Right lung (tissue), 2 donors: ENCODE measurements at regions not wholly inside any gene's neighbourhood (a gene's known extent, or its start where the extent isn't known, plus 50 kb on each side); places are given as distances from the start of the nearest gene placed in this dataset.
"Not testable (repeated sequence)": the region's sequence is repeated elsewhere in the genome, so short reads cannot be mapped to it uniquely, and the experiment has no call there.

ENCODE experiments used
- DNase-seq, 2 donors: peaks; one replicate each; pipeline ENCODE4 v3.0.0-alpha.2; 2013

GRCh38 chr9:109597496-109597895 is 99.4 kb upstream of the PTPN3 start:
- DNase-seq: no peak

DNA sequence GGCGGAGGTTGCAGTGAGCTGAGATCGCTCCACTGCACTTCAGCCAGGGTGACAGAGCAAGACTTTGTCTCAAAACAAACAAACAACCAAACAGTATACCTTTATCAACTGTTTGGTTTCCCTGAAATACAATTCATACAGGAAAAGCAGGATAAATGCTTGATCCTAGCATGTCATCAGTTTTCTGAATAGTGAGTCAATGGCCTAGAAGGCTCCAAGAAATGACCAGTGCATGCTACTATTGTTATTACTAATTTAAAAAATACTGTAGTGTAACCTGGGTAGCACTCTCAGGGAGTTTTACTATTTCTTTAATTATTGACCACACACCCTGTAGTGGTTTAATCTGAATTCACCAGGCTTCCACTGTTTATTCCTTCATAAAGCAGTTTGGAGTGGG is 101.0 kb upstream of the PTPN3 start:
- no peak for DNase-seq

GRCh38 chr9:109599711-109600110 is 101.6 kb upstream of the PTPN3 start:
- DNase-seq: no peak

DNA sequence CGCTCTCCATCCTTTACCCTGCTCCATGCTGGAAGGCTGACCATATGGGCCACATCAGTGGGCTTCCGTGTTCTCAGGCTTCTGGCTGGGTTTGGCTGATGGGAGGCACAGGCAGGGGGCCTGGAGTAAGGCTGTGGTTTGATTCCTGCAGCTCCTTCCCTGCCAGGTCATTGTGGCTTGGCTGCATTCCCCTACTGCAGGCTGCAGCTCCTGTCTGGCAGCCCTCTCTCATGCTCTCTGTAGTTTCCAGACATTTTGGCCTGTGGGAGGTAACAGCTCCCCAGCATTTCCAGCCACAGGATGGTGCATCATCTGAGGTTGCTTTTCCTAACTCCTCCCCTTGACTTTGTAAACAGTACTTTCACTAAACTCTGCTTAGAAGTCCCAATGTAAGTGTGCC is 102.0 kb upstream of the PTPN3 start:
- DNase-seq: no peak

GRCh38 chr9:109601181-109601580 is 103.1 kb upstream of the PTPN3 start:
- DNase-seq: no peak

DNA sequence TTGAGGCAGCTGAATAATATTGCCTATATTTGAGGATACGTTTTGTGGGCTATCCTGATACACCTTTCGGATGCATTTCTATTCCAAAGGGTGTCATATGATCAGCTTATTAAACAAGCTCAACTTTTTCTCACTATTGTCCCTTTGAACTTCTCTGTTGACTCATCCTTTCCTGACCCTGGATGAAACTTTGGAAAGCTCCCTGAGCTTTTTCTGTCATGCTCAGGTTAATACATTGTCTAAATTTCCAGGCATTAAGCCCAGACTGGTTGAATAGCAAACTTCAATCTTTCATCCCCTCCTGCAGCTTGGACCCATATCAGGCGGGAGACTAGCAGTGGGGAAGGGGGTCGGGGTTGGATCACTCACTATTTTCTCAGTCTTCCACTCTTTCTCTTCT is 104.9 kb upstream of the PTPN3 start:
- no peak for DNase-seq

- no peak for DNase-seq
Observed at GRCh38 chr9:109604131-109604530, 106.0 kb upstream of the PTPN3 start.

- peak in 1 of 2 donors; percentile 16 for DNase-seq
Observed at GRCh38 chr9:109604781-109605180, 106.7 kb upstream of the PTPN3 start.

GRCh38 chr9:109609060-109609459 is 111.0 kb upstream of the PTPN3 start:
- DNase-seq: no peak

- no peak for DNase-seq
Observed at GRCh38 chr9:109616571-109617120, 118.5 kb upstream of the PTPN3 start.

DNA sequence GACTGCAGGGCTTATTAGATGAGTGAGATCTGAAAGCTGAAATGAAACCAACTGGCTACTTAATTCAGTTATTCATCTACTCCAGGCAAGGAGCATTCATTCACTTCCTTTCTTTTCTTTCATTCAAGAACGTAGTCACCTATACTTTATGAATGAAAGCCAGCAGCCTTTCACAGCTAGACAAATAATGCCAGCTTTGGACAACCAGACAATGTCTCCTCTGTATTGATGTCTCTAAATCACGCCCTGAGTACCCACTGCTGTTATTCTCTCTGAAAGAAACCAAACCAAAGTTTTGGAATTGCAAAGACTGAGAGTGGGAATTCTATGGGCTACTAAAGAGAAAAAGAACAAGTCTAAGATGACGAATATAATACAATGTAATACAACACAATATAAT is 121.2 kb upstream of the PTPN3 start:
- no peak for DNase-seq

DNA sequence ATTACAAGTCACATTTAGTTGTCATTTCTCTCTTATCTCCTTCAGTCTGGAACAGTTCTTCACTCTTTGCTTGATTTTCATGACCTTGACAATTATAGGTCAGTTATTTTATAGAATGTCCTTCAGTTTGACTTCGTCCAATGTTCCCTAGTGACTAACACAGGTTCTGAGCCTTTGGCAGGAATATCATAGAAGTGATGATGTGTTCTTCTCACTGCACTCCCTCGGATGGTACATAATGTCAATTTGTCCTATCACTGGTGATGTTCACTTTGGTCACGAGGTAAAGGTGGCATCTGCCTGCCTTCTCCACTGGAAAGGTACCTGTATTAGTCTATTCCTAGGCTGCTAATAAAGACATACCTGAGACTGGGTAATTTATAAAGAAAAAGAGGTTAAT is 126.0 kb upstream of the PTPN3 start:
- no peak for DNase-seq

DNA sequence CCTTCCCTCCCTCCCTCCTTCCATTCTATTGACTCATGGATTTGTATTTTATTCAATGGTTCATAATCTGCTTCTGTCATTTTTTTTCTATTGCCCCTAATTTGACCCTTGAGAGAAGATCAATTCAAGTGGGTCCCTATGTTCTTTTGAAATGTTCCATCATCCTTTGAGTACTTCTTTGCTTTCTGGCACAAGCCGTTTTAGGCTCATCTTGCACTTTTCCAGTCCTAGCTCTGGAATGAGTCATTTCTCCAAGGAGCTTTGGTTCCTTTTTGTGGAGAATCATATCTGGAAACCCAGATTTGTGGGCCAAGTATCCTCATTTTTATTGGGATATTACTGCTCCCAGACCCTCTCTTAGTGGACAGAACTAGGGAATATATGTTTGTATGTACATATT is 126.8 kb upstream of the PTPN3 start:
- no peak for DNase-seq

- no peak for DNase-seq
Observed at GRCh38 chr9:109627042-109627441, 128.9 kb upstream of the PTPN3 start.

- no peak for DNase-seq
Observed at GRCh38 chr9:109629615-109630014, 131.5 kb upstream of the PTPN3 start.

DNA sequence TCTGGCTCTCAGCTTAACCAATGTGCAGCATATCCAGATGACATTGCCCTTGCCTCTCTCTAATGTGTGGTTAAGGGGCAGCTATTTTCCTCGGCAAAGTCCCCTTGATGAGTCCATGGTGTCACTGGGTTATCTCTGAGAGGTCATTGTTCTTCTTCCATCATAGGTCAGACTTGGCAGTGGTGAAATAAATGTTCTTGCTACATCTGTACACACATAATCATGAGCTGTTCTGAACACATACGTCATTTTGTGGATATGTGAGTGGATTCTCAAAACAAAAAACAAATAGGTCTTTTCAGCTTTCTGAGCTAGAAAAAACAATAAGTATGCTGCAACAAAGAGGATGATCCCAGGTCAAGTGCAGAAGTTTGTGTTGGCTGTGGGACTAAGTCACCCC is 134.7 kb upstream of the PTPN3 start:
- no peak for DNase-seq

DNA sequence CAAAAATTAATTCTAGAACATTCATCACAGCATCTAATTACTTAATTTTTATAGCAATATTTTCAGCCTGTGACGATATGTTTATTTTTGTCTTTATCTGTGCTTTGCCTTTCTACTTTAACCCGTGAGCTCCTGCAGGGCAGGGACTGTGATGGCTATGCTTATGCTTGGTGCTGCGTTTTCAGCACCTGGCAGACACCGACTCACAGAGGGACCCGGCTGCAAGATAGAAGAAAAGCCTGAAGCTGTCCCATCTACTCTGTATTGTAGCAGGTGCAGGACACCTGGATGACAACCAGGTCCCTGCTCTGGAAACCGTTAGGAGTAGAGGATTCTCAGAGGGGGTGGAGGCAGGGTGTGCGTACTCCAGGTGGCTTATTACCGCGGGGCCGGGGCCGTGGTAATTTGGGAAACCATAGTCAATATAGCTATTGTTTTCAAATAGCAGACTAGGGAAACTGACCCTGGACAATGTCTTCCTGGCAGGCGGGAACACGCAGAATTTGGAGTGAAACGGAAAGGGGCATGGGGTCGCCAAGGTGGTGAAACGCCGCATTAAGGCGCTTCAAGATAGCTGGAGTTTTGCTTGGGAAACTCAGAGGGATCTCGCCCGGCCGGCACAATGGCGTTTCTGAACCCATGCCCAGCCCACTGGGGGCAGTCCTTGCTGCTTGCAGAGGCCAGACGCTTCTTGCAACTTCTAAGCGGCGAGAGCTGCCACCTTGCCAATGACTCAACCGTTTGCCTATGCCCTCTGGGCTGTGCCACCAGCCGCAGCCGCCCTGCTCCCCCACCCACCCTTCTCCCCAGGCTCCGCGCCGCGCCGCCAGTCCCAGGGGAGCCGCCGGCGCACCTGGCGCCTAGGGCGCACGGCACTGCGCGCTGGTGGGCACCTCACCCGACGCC is 140.1 kb upstream of the PALM2AKAP2 start:
- peak in 1 of 2 donors; percentile 19 for DNase-seq

GRCh38 chr9:109640580-109641371 is 139.2 kb upstream of the PALM2AKAP2 start:
- peak; percentile 64 to 68 for DNase-seq

DNA sequence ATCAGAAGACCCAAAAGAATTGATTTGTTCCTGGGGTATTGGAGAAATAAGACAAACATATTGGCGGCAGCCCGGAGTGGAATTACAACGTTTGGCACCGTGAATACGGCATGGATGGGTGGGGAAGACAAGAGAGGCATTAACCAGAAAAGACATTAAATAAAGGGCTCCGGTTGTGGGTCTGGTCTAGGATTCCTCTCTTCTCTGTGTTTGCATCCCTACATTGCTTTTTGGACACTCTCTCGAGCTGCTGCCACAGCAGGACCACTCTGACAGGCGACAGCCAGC is 138.7 kb upstream of the PALM2AKAP2 start:
- no peak for DNase-seq

- no peak for DNase-seq
Observed at GRCh38 chr9:109652112-109652511, 127.9 kb upstream of the PALM2AKAP2 start.

GRCh38 chr9:109652971-109653370 is 127.0 kb upstream of the PALM2AKAP2 start:
- DNase-seq: no peak

DNA sequence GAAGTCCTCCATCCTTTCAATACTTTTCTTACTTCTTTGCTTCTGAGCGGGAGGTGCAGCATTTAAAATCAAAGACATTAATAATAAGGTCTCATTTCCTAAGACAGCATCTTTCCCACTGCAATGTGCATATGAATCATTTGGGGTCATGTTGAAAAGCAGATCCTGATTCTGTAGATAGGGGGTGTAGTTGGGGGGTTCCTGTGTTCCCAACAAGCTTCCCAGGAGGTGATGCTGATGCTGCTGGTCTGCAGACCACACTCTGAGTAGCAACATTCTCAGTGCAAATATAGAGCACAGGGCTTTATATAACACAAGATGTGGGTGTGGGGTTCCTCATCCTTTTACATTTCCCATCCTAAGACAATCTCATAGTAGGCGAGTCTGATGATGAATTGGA is 126.5 kb upstream of the PALM2AKAP2 start:
- DNase-seq: no peak

DNA sequence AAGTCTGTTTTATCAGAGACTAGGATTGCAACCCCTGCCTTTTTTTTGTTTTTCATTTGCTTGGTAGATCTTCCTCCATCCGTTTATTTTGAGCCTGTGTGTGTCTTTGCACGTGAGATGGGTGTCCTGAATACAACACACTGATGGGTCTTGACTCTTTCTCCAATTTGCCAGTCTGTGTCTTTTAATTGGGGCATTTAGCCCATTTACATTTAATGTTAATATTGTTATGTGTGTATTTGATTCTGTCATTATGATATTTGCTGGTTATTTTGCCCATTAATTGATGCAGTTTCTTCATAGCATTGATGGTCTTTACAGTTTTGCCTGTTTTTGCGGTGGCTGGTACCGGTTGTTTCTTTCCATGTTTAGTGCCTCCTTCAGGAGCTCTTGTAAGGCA is 116.0 kb upstream of the PALM2AKAP2 start:
- not testable (repeated sequence) for DNase-seq
